ENCODE measurements at regions not wholly inside any gene's neighbourhood (a gene's known extent, or its start where the extent isn't known, plus 50 kb on each side); places are given as distances from the start of the nearest gene placed in this dataset.
A peak's percentile ranks its signal among the peaks of the same experiment; 100 is the strongest.

- no peak for DNase-seq
Observed at GRCh38 chr15:87805117-87805820, 451.3 kb downstream of the NTRK3 start.

GRCh38 chr15:87804451-87804850 lies 452.1 kb downstream of the NTRK3 start:
- no peak for DNase-seq

GRCh38 chr15:87799838-87800237 lies 456.7 kb downstream of the NTRK3 start:
- DNase-seq = no peak

DNA sequence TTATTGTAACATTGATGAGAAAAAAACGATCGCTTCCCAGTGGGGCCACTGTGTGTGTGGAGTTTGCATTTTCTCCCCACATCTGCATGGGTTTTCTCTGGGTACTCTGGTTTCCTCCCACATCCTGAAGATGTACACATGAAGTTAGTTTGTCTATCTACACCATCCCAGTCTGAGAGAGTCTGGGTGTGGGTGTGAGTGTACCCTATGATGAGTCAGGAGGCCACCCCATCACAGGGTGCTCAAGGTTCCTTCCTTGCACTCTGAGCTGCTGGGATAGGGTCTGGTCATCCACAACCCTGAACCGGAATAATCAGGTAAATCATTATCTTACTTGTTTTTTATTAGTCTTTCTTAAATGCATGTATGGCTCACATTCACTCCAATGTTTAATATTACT lies 457.1 kb downstream of the NTRK3 start:
- DNase-seq = no peak

DNA sequence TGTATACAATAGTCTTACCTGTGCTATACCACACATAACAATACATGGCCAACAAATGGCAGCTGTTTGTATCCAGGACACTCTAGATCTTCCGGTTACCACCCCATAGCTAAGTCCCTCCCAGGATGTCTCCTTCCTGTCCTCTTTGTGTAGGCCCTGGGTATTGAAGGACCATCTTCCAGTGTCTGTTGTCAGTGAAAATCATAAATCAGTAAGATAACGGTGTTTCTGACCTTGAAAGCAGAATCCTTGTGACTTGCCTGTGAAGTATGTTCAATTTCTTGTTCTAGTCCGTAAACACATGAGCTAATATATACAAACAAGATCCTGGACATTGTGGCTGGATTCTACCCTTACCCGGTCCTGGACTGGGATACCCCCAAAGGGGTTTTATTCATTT lies 462.8 kb downstream of the NTRK3 start:
- DNase-seq = no peak

- no peak for DNase-seq
Observed at GRCh38 chr15:87792250-87793040, 464.1 kb downstream of the NTRK3 start.

DNA sequence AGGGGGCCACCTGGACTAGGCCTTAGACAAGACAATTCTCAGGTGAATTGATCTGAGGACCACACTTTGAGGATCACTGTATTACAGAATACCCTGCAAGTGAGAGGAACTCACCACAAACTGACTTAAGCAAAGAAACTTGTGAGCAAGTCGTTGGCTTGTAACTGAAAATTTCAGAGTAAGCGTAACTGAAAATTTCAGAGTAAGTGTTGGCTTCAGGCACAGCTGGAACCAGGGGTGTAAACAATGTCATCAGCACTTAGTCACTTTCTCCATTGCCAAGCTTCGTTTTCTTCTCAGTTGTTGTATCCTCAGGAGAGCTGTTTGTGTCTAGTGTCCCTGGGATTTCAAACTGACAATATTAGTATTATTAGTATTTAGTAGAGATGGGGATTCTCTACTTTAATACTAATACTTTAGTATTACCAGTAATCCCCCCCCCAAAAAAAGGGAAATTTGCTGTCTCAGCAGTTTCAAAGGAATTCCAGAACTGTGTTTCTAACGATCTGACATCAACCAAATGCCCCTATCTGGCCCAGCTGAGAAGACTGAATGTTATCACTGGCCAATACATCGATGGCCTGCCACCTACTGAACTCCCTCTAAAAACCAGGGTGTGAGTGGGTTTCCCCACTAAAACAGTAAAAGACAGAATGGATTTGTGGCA lies 474.4 kb downstream of the NTRK3 start:
- DNase-seq = no peak

GRCh38 chr15:87779746-87780145 lies 476.8 kb downstream of the NTRK3 start:
- no peak for DNase-seq

DNA sequence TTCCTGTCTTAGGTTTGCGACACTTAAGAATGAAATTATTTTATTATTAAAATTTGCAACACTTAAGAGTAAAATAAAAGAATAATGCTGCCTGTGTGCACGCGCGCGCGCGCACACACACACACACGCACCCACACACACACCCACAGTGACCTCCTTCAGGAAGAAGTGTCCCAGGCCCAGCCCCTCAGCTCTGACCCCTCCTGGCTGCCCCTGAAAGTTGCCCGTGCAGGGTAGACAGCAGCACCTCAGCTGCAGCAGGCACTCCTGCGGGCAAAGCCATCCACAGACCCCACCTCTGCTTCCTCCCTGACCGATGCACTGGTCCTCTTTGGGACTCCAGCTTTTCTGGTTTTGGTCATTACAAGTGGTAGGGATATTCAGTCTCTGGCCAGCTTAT lies 478.2 kb downstream of the NTRK3 start:
- DNase-seq = no peak

DNA sequence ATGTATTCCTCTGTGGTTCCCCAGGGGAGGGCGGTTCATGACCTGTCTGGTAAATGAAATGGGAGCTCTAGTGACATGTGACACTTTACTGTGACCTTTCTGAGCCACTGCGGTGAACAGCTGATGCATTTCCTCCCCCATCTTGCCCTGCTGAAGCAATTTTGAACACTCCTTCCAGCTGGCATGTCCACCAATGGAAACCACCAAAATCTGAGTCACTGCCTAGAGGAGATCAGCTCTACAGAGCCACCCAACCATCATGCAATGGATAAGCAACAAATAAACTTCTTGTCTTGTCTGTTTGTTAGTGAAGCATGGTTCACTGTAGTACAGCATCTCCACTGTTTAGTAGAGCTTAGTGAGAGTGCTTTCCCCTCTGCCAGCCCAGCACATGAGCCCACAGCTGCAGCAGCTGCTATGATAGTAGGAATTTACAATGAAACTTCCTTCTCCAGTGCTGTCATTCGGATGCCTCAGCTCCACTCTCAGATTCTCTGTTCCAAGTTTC lies 479.4 kb downstream of the NTRK3 start:
- DNase-seq = peak; percentile 71

GRCh38 chr15:87767516-87767915 lies 489.0 kb downstream of the NTRK3 start:
- DNase-seq = peak; percentile 69

GRCh38 chr15:87764461-87765240 lies 491.9 kb downstream of the NTRK3 start:
- DNase-seq = peak; percentile 87

DNA sequence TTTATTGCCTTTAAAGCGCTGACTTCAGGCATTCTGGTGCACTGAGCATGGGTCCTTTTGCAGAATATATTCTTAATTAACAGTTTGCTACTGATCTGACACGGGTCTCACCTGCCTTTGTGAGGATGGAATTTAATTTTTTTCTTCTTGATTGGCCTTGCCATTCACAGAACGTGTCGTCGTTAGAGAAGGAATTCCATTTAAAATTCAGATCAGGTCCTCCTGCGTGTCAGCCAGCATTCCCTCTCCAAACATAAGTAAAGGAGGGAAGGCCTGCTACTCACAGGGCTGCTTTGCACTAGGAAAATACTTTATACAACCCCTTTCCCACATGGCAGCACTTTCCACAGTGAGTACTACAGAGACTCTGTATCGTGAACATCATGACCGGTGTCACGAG lies 492.7 kb downstream of the NTRK3 start:
- DNase-seq = no peak

DNA sequence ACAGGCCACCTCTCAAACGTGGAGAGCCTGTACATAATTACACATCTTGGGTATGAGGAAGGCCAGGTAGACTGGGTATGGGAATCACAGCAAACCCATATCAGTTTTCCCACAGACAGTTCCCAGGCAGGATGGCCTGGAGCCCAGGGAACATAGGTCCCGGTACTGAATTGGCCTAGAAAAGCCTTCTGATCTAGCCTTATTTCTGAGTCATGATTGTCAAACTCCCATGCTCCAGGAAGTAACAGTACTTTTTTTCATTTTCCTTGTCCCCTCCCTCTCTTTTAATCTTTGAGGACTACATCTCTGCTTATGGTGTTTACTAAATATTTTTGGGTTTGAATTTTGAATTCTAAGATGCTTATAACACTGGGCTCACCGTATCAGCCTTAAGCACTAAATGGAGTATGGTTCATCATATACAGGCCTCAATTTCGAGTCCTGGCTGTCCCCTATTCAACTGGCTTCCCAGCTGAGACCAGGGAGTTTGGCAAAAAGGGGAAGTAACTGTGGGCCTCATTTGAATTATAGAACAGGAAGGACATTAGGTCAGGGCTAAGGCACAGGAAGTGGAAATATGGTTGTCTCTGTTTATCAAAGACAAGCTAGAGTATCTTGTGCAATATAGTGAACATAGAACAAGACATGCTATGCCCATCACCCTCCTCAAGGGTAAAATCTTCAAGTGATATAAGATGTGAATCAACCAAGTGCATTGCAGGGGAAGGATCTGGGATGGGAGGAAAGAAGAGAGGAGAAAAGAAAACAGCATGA lies 494.6 kb downstream of the NTRK3 start:
- no peak for DNase-seq

GRCh38 chr15:87760547-87761314 lies 495.8 kb downstream of the NTRK3 start:
- DNase-seq = no peak

- DNase-seq = no peak
Observed at GRCh38 chr15:87758794-87759418, 497.6 kb downstream of the NTRK3 start.

- DNase-seq = no peak
Observed at GRCh38 chr15:87757084-87757483, 499.5 kb downstream of the NTRK3 start.

- DNase-seq = no peak
Observed at GRCh38 chr15:87756072-87756471, 500.5 kb downstream of the NTRK3 start.

DNA sequence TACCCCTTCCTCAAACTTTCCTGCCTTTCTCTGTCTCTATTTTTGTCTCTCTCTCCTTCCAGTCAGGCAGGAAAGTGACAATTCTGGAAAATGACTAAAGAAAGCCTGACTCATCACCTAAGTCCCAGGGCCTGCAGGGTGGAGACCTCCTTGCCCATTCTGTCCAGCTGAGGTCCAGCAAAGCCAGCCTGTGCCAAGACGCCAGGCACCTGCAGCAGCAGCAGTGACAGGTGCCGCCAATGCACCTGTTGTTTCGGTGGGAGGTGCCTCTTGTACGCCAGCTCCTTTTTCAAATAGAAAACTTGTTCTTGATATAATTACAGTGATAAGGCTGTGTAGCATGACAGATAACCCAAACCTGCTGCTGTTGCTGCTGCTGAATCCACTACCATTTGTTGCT lies 501.3 kb downstream of the NTRK3 start:
- no peak for DNase-seq

DNA sequence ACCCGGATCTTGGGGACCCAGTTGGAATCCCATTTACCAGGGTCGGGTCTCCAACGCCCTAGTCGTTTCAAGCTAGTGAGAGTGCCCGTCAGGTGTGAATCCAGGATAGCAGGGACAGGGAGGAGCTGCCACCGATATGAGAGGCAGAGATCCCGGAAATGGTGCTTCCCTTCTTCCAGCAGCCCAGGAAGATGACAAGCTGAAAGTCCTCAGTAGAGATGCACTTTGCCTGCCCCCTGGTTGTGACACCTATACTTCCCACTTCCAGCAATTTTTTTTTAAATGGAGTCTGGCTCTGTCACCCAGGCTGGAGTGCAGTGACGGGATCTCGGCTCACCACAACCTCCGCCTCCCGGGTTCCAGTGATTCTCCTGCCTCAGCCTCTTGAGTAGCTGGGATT lies 503.0 kb downstream of the NTRK3 start:
- no peak for DNase-seq
